ELF-1 (cell line): ENCODE measurements at regions not wholly inside any gene's neighbourhood (a gene's known extent, or its start where the extent isn't known, plus 50 kb on each side); places are given as distances from the start of the nearest gene placed in this dataset.
"Not testable (repeated sequence)": the region's sequence is repeated elsewhere in the genome, so short reads cannot be mapped to it uniquely, and the experiment has no call there.

Experiments
- DNase-seq: peaks from one replicate; pipeline ENCODE4 v3.0.0-alpha.2; 2016; ENCODE audit warnings: low read depth, low spot score

GRCh38 chr6:112401083-112401482 is 54.0 kb downstream of the RFPL4B start:
- no peak for DNase-seq

- DNase-seq = no peak
Observed at GRCh38 chr6:112407101-112407590, 60.0 kb downstream of the RFPL4B start.

- DNase-seq = no peak
Observed at GRCh38 chr6:112408522-112408921, 61.4 kb downstream of the RFPL4B start.

GRCh38 chr6:112409311-112409710 is 62.2 kb downstream of the RFPL4B start:
- no peak for DNase-seq

GRCh38 chr6:112413780-112414179 is 66.7 kb downstream of the RFPL4B start:
- peak; percentile 17 for DNase-seq

- DNase-seq = no peak
Observed at GRCh38 chr6:112415366-112415765, 68.2 kb downstream of the RFPL4B start.

- no peak for DNase-seq
Observed at GRCh38 chr6:112416866-112417265, 69.7 kb downstream of the RFPL4B start.

- not testable (repeated sequence) for DNase-seq
Observed at GRCh38 chr6:112427011-112427410, 79.9 kb downstream of the RFPL4B start.

GRCh38 chr6:112427499-112427898 is 80.4 kb downstream of the RFPL4B start:
- no peak for DNase-seq

GRCh38 chr6:112428477-112428876 is 81.3 kb downstream of the RFPL4B start:
- DNase-seq = no peak

- peak; percentile 13 for DNase-seq
Observed at GRCh38 chr6:112429226-112429625, 82.1 kb downstream of the RFPL4B start.

GRCh38 chr6:112431803-112432202 is 84.7 kb downstream of the RFPL4B start:
- DNase-seq = no peak

GRCh38 chr6:112432853-112433252 is 85.7 kb downstream of the RFPL4B start:
- DNase-seq = no peak

- DNase-seq = no peak
Observed at GRCh38 chr6:112433457-112433856, 86.3 kb downstream of the RFPL4B start.

GRCh38 chr6:112434896-112435435 is 87.8 kb downstream of the RFPL4B start:
- no peak for DNase-seq

- peak; percentile 19 for DNase-seq
Observed at GRCh38 chr6:112437058-112437457, 89.9 kb downstream of the RFPL4B start.

- DNase-seq = no peak
Observed at GRCh38 chr6:112439010-112439409, 91.9 kb downstream of the RFPL4B start.

- no peak for DNase-seq
Observed at GRCh38 chr6:112439432-112439831, 92.3 kb downstream of the RFPL4B start.

- no peak for DNase-seq
Observed at GRCh38 chr6:112441607-112442006, 94.5 kb downstream of the RFPL4B start.

- DNase-seq = no peak
Observed at GRCh38 chr6:112443179-112444065, 96.3 kb downstream of the RFPL4B start.

- not testable (repeated sequence) for DNase-seq
Observed at GRCh38 chr6:112448786-112449185, 101.7 kb downstream of the RFPL4B start.

- no peak for DNase-seq
Observed at GRCh38 chr6:112450663-112451062, 103.5 kb downstream of the RFPL4B start.

GRCh38 chr6:112457886-112458285 is 110.8 kb downstream of the RFPL4B start:
- DNase-seq = no peak
